Osteoblast (primary cell): ENCODE measurements at regions not wholly inside any gene's neighbourhood (a gene's known extent, or its start where the extent isn't known, plus 50 kb on each side); places are given as distances from the start of the nearest gene placed in this dataset.

ENCODE experiments used
- DNase-seq: peaks from one replicate; pipeline ENCODE4 v3.0.0; 2011; ENCODE audit warnings: low spot score, mixed read lengths; ENCODE audit not compliant: insufficient read length; ENCODE audit errors: missing footprints
- H2AFZ ChIP-seq: 2 replicates; pipeline ENCODE4 v1.6.0; 2011; ENCODE audit warnings: mild to moderate bottlenecking, low read length
- H3K27ac ChIP-seq: 2 replicates; pipeline ENCODE4 v1.5.1; 2011; ENCODE audit warnings: mild to moderate bottlenecking, low read depth, low read length, moderate library complexity
- H3K27me3 ChIP-seq: 2 replicates; pipeline ENCODE4 v1.6.0; 2012; ENCODE audit warnings: mild to moderate bottlenecking, control low read depth, inconsistent platforms, low read length, moderate library complexity; ENCODE audit not compliant: insufficient read depth
- H3K36me3 ChIP-seq: 2 replicates; pipeline ENCODE4 v1.5.1; 2011; ENCODE audit warnings: mild to moderate bottlenecking, low read length, control low read depth, moderate library complexity; ENCODE audit not compliant: insufficient read depth
- H3K4me1 ChIP-seq: 2 replicates; pipeline ENCODE4 v1.5.1; 2011; ENCODE audit warnings: mild to moderate bottlenecking, low read length, control low read depth, moderate library complexity; ENCODE audit not compliant: insufficient read depth
- H3K4me2 ChIP-seq: 2 replicates; pipeline ENCODE4 v1.6.0; 2011; ENCODE audit warnings: mild to moderate bottlenecking, low read length; ENCODE audit not compliant: insufficient read depth
- H3K4me3 ChIP-seq: fragments of 200-600 bp; sonication (generic); 3 replicates; pipeline ENCODE4 v1.5.1; 2012; ENCODE audit warnings: mild to moderate bottlenecking, low read length, inconsistent platforms; ENCODE audit not compliant: insufficient read depth
- H3K79me2 ChIP-seq: 2 replicates; pipeline ENCODE4 v1.6.0; 2012; ENCODE audit warnings: mild to moderate bottlenecking, low read length, control low read depth, inconsistent platforms; ENCODE audit not compliant: insufficient read depth
- H3K9me3 ChIP-seq: 2 replicates; pipeline ENCODE4 v1.5.1; 2011; ENCODE audit warnings: low read depth, low read length, control low read depth
- H4K20me1 ChIP-seq: 2 replicates; pipeline ENCODE4 v1.6.0; 2012; ENCODE audit warnings: mild to moderate bottlenecking, low read length, control low read depth; ENCODE audit not compliant: insufficient read depth
- TF ChIP-seq, protein P1 (sequence below): IDR thresholded peaks from 2 replicates; pipeline ENCODE4 v1.5.1; 2011; ENCODE audit warnings: mild to moderate bottlenecking, low read depth, low read length, moderate library complexity; ENCODE audit errors: extremely low read depth

DNA sequence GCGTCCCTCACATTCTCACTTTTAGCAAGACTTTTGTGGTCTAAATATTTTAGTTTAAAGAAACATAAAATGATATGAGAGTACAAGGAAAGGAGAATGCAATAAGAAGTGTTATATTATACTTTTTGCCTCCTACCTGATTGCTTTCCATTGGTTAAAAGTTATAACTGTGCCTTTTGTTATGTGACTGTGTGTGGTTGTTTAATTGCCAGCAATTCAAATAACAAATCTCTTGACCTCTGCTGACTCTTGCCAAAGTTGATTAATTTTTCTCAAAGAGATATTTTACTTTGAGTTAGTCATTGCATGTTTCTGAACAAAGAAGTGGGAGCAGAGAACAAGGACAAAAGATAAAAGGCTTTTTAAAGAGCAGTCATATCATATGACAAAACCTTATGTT, 599.5 kb downstream of the SUCLG1 start:
- no peak overlapping the region for H3K4me3 ChIP-seq
- DNase-seq = no peak
- H3K9me3 ChIP-seq = peaks cover 2% of the 10 kb centered on the region
- H3K4me2 ChIP-seq = no peak overlapping the region
- TF ChIP-seq, protein P1, sequence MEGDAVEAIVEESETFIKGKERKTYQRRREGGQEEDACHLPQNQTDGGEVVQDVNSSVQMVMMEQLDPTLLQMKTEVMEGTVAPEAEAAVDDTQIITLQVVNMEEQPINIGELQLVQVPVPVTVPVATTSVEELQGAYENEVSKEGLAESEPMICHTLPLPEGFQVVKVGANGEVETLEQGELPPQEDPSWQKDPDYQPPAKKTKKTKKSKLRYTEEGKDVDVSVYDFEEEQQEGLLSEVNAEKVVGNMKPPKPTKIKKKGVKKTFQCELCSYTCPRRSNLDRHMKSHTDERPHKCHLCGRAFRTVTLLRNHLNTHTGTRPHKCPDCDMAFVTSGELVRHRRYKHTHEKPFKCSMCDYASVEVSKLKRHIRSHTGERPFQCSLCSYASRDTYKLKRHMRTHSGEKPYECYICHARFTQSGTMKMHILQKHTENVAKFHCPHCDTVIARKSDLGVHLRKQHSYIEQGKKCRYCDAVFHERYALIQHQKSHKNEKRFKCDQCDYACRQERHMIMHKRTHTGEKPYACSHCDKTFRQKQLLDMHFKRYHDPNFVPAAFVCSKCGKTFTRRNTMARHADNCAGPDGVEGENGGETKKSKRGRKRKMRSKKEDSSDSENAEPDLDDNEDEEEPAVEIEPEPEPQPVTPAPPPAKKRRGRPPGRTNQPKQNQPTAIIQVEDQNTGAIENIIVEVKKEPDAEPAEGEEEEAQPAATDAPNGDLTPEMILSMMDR = no peak
- no peaks in the 10 kb centered on the region for H3K4me1 ChIP-seq
- no peaks in the 10 kb centered on the region for H3K79me2 ChIP-seq
- no peaks in the 10 kb centered on the region for H3K36me3 ChIP-seq
- H3K27ac ChIP-seq = no peak overlapping the region
- H3K27me3 ChIP-seq = no peaks in the 10 kb centered on the region
- no peak overlapping the region for H2AFZ ChIP-seq
- no peaks in the 10 kb centered on the region for H4K20me1 ChIP-seq

DNA sequence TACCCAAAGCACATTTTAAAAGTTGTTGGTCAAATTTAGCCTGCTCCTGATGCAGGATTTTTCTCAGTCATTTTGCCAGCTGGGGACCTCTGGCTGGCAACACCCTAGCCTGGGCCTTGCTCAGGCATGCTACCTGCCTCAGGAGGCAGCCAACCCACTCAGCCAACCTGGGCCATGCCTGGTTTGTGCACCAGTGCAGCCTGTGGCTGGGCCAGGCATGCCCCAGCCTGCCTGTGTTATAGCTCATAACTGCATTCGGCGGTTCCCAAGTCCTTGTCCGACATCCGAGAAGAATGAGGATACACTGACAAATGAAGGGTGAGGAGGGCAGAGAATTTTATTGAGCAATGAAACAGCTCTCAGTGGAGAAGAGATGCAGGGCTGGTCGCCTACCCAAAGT, 608.0 kb downstream of the SUCLG1 start:
- H3K4me2 ChIP-seq = no peak overlapping the region
- no peaks in the 10 kb centered on the region for H3K9me3 ChIP-seq
- TF ChIP-seq, protein P1 = no peak
- no peak overlapping the region for H3K4me3 ChIP-seq
- no peaks in the 10 kb centered on the region for H3K36me3 ChIP-seq
- H2AFZ ChIP-seq = no peak overlapping the region
- H3K27me3 ChIP-seq = no peaks in the 10 kb centered on the region
- H3K27ac ChIP-seq = no peak overlapping the region
- no peak for DNase-seq
- H3K4me1 ChIP-seq = no peaks in the 10 kb centered on the region
- H3K79me2 ChIP-seq = no peaks in the 10 kb centered on the region
- H4K20me1 ChIP-seq = no peaks in the 10 kb centered on the region

- TF ChIP-seq, protein P1 = no peak
- Histone ChIP-seq H3K4me1 (no peaks in the 10 kb centered on the region), H3K36me3 (no peaks in the 10 kb centered on the region), H2AFZ (no peak overlapping the region), H3K79me2 (no peaks in the 10 kb centered on the region), H3K27ac (no peak overlapping the region), H3K9me3 (no peaks in the 10 kb centered on the region), H3K27me3 (no peaks in the 10 kb centered on the region), H4K20me1 (no peaks in the 10 kb centered on the region), H3K4me3 (no peak overlapping the region), H3K4me2 (no peak overlapping the region)
- DNase-seq = no peak
These were observed 608.9 kb downstream of the SUCLG1 start for GRCh38 chr2:83850071-83850725.

DNA sequence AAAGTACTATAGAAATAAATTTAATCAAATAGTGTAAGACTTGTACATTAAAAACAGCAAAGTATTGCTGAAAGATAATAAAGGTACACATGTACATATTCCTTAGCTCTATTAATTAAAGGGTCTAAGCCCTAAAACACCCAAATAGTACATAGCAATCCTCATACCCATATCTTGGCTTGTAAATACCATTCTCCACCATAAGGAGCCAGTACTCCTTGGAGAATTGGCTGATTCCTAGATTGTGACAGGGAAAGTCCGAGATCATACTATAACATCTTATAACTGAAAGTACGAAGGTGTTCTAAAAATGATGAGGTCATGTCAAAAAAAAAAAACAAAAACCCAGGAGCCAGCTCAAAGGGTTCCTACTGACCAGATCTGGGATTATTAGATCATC, 614.6 kb downstream of the SUCLG1 start:
- Histone ChIP-seq H3K4me1 (no peaks in the 10 kb centered on the region), H3K79me2 (no peaks in the 10 kb centered on the region), H3K27ac (no peak overlapping the region), H2AFZ (no peak overlapping the region), H3K27me3 (no peaks in the 10 kb centered on the region), H3K4me3 (no peak overlapping the region), H3K9me3 (no peaks in the 10 kb centered on the region), H4K20me1 (no peaks in the 10 kb centered on the region), H3K36me3 (no peaks in the 10 kb centered on the region), H3K4me2 (no peak overlapping the region)
- TF ChIP-seq, protein P1 = no peak
- no peak for DNase-seq
